K562 (cell line): ENCODE measurements at regions not wholly inside any gene's neighbourhood (a gene's known extent, or its start where the extent isn't known, plus 50 kb on each side); places are given as distances from the start of the nearest gene placed in this dataset.

Source experiments
- ATAC-seq: fragments of 200-7000 bp; cut with Tn5 transposase; 3 replicates; pipeline ENCODE4 v1.9.1; 2020; ENCODE audit warnings: moderate library complexity
- BruUV-seq: library from RNA; stranded (reverse); fragments of 400-500 nt; replicated peaks from 2 replicates; lab custom pipeline; 2021; lab: Mats Ljungman, UMichigan
- CTCF ChIA-PET: fragments of 300-600 bp; formaldehyde crosslinking; extraction: SDS; loops from one replicate; lab custom pipeline; 2021; ENCODE audit warnings: low intra/inter-chr PET ratio; lab: Yijun Ruan, JAX
- POLR2A ChIA-PET: fragments of 300-600, 350-650 bp; sonication (Branson Sonifier 250); formaldehyde crosslinking; extraction: SDS; loops from one replicate; lab custom pipeline; 2021; ENCODE audit warnings: antibody characterized with exemption, inconsistent platforms; lab: Yijun Ruan, JAX
- DNase-seq, 4 experiments: peaks; one replicate each; pipeline versions ENCODE4 v3.0.0 to v3.0.0-alpha.2; 2011 to 2018; ENCODE audit warnings: low spot score in 3 of 4, mixed read lengths in 3 of 4; ENCODE audit errors: extremely low read depth in 1 of 4
- FAIRE-seq: peaks from 2 replicates; lab custom pipeline; 2011; peaks lifted over from hg19 to GRCh38; lab: Jason Lieb, UNC
- H2AFZ ChIP-seq: 2 replicates; pipeline ENCODE4 v1.6.0; 2011; ENCODE audit warnings: low read depth, low read length, control low read depth, inconsistent platforms
- H3K27ac ChIP-seq: fragments of 200-600 bp; 3 replicates; pipeline ENCODE4 v1.8.0; 2011; ENCODE audit warnings: low read depth, mild to moderate bottlenecking, control low read depth, inconsistent platforms, low read length, moderate library complexity, mixed read lengths; ENCODE audit errors: extremely low read depth
- H3K27me3 ChIP-seq, 2 experiments: fragments of 300-600 bp in 1 of 2; 2 replicates in 1 of 2; 3 replicates in 1 of 2; pipeline versions ENCODE4 v1.6.0 to v1.8.0; 2011; ENCODE audit warnings: inconsistent platforms in 2 of 2, low read length in 2 of 2, mild to moderate bottlenecking in 1 of 2, mixed read lengths in 1 of 2, moderate library complexity in 1 of 2; ENCODE audit not compliant: control insufficient read depth in 2 of 2, insufficient read depth in 2 of 2
- H3K36me3 ChIP-seq: fragments of 300-600 bp; 3 replicates; pipeline ENCODE4 v1.8.0; 2011; ENCODE audit warnings: mild to moderate bottlenecking, low read length, inconsistent platforms; ENCODE audit not compliant: control insufficient read depth, insufficient read depth
- H3K4me1 ChIP-seq, 2 experiments: fragments of 200-600 bp in 1 of 2; replicated peaks in 1 of 2; 2 replicates in 1 of 2; 3 replicates in 1 of 2; pipeline versions ENCODE4 v1.5.1 to v1.8.0; 2011; ENCODE audit warnings: inconsistent platforms in 2 of 2, low read length in 2 of 2, mild to moderate bottlenecking in 1 of 2, mixed read lengths in 1 of 2, moderate library complexity in 1 of 2; ENCODE audit not compliant: control insufficient read depth in 2 of 2, insufficient read depth in 2 of 2
- H3K4me2 ChIP-seq: 2 replicates; pipeline ENCODE4 v1.6.1; 2011; ENCODE audit warnings: low read length, control low read depth, inconsistent platforms, mixed read lengths; ENCODE audit not compliant: insufficient read depth
- H3K4me3 ChIP-seq: fragments of 200-600 bp; sonication (generic), shearing (Covaris generic); 2 replicates; pipeline ENCODE4 v1.5.1; 2016; ENCODE audit warnings: control low read depth, inconsistent platforms
- H3K79me2 ChIP-seq: fragments of 200-600 bp; 3 replicates; pipeline ENCODE4 v1.8.0; 2011; ENCODE audit warnings: low read length, inconsistent platforms; ENCODE audit not compliant: control insufficient read depth, insufficient read depth
- H3K9ac ChIP-seq, 2 experiments: 2 replicates each; pipeline versions ENCODE4 v1.6.0 to v1.6.1; 2011; ENCODE audit warnings: low read depth in 2 of 2, low read length in 2 of 2, control low read depth in 1 of 2, inconsistent platforms in 1 of 2, mild to moderate bottlenecking in 1 of 2, mixed read lengths in 1 of 2; ENCODE audit not compliant: insufficient read depth in 1 of 2
- H3K9me1 ChIP-seq: one replicate; pipeline ENCODE4 v1.6.0; 2011; ENCODE audit warnings: inconsistent platforms, mild to moderate bottlenecking, low read length, moderate library complexity; ENCODE audit not compliant: control insufficient read depth, insufficient read depth
- H3K9me3 ChIP-seq: replicated peaks from 2 replicates; pipeline ENCODE4 v1.5.1; 2011; ENCODE audit warnings: low read depth, low read length, inconsistent platforms; ENCODE audit not compliant: control insufficient read depth, insufficient read depth
- H4K20me1 ChIP-seq: replicated peaks from 2 replicates; pipeline ENCODE4 v1.6.1; 2011; ENCODE audit warnings: low read length, inconsistent platforms, mixed read lengths; ENCODE audit not compliant: control insufficient read depth, insufficient read depth
- BRF1 ChIP-seq: IDR thresholded peaks from 3 replicates; pipeline ENCODE4 v1.6.1; 2011; ENCODE audit warnings: borderline replicate concordance, mild to moderate bottlenecking; ENCODE audit not compliant: insufficient read length; ENCODE audit errors: extremely low read depth
- CBX8 ChIP-seq: fragments of 200-600 bp; sonication (generic); IDR thresholded peaks from 2 replicates; pipeline ENCODE4 v1.6.1; 2012; ENCODE audit warnings: borderline replicate concordance, mixed run types, low read depth, mild to moderate bottlenecking, moderate library complexity, mixed read lengths, low read length, control low read depth, inconsistent platforms; ENCODE audit not compliant: poor library complexity, severe bottlenecking; ENCODE audit errors: extremely low read depth
- CREB1 ChIP-seq, 2 experiments: sonication (generic) in 1 of 2; formaldehyde crosslinking in 1 of 2; IDR thresholded peaks; 2 replicates each; pipeline versions ENCODE4 v1.6.1 to v1.8.0; 2012 to 2022; ENCODE audit warnings: inconsistent platforms in 1 of 2, mild to moderate bottlenecking in 1 of 2, missing genetic modification reagents in 1 of 2, moderate library complexity in 1 of 2
- EP300 ChIP-seq: IDR thresholded peaks from 2 replicates; pipeline ENCODE4 v1.6.1; 2012; ENCODE audit warnings: low read length, improper control_type of control experiment
- FIP1L1 ChIP-seq: fragments of 200-400 bp; formaldehyde crosslinking; IDR thresholded peaks from 2 replicates; pipeline ENCODE4 v1.6.1; 2018; ENCODE audit warnings: mild to moderate bottlenecking, low read depth, low read length; ENCODE audit not compliant: poor library complexity, severe bottlenecking
- NFIC ChIP-seq: fragments of 450-650 bp; IDR thresholded peaks from 2 replicates; pipeline ENCODE4 v1.6.1; 2017; ENCODE audit warnings: mild to moderate bottlenecking, inconsistent platforms
- POU5F1 ChIP-seq: fragments of 150-350 bp; IDR thresholded peaks from 2 replicates; pipeline ENCODE4 v1.6.1; 2014; ENCODE audit warnings: borderline replicate concordance, low read length, low read depth, mild to moderate bottlenecking; ENCODE audit not compliant: partially characterized antibody
- ZBTB1 ChIP-seq: sonication (generic); formaldehyde crosslinking; IDR thresholded peaks from 2 replicates; pipeline ENCODE4 v1.8.1; 2023; ENCODE audit warnings: missing genetic modification reagents, low read depth, mild to moderate bottlenecking, borderline replicate concordance
- ZC3H11A ChIP-seq: IDR thresholded peaks from 2 replicates; pipeline ENCODE4 v1.6.1; 2012; ENCODE audit warnings: low read depth, low read length, improper control_type of control experiment
- ZNF324 ChIP-seq: fragments of 250-450 bp; sonication (Bioruptor Pico); IDR thresholded peaks from 2 replicates; pipeline ENCODE4 v1.4.0; 2020; ENCODE audit warnings: mild to moderate bottlenecking
- ZSCAN29 ChIP-seq: fragments of 450-650 bp; IDR thresholded peaks from 2 replicates; pipeline ENCODE4 v1.6.1; 2017
- WGBS: fragments of 100-300 bp; shearing (Covaris generic); methylation state at CpG from one replicate; pipeline ENCODE4 v1.1.6; 2016; ENCODE audit warnings: low coverage, mixed read lengths; ENCODE audit not compliant: insufficient coverage; ENCODE audit errors: missing lambda C conversion rate; 5-methylcytosine and 5-hydroxymethylcytosine counted together
- in situ Hi-C: fragments of 300-500 bp; cut with MboI; formaldehyde crosslinking; loops from 4 replicates; pipeline ENCODE4 v1.15.0; 2018; ENCODE audit warnings: inconsistent platforms, mixed read lengths
- intact Hi-C: fragments of 100-400 bp; cut with micrococcal nuclease; formaldehyde crosslinking; loops from 2 replicates; pipeline ENCODE4 v1.14.2; 2022
- TF ChIP-seq, protein P1 (sequence below): fragments of 250-450 bp; sonication (Bioruptor Pico); IDR thresholded peaks from 2 replicates; pipeline ENCODE4 v1.4.0; 2020; ENCODE audit warnings: borderline replicate concordance
- TF ChIP-seq, protein P2 (sequence below): IDR thresholded peaks from 2 replicates; pipeline ENCODE4 v1.6.1; 2011; ENCODE audit warnings: borderline replicate concordance, low read depth, mild to moderate bottlenecking, moderate library complexity, low read length; ENCODE audit not compliant: insufficient read depth, poor library complexity, severe bottlenecking

DNA sequence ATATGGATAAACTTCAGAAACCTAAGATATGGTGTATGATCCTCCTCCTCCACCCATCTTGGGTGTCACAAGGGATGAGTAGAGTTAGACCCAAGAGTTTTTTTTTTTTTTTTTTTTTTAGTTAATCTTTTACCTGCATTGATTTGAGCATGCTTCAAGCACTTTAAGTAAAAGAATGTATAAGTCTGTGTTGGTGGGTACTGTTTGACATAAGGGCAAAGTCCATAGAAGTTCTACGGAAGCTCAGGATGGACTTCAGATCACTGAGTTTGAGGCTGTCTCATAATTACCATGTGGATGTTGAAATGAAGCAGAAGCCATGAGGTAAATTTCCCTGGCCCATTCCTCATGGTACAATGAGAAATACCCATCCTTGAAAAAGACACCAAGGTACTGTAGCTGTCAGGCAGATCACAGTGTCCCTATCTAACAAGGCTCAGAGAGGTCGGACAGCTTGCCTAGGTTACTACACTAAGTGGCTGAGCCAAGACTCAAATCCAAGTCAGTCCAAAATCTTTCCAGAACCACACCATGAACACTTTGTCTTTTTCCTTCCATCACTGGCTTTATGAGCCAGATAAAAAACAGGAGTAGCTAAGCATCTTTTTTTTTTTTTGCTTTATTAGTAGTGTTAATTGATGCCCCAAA is 962.8 kb downstream of the CDH11 start:
- no TSS peak for BruUV-seq
- Histone ChIP-seq H3K4me1 (no peaks in the 10 kb centered on the region), H3K4me3 (no peak overlapping the region), H3K27ac (no peak overlapping the region), H3K79me2 (no peaks in the 10 kb centered on the region), H3K9ac (no peak overlapping the region), H3K4me2 (no peak overlapping the region), H3K27me3 (no peaks in the 10 kb centered on the region), H3K9me1 (no peaks in the 10 kb centered on the region), H3K36me3 (no peaks in the 10 kb centered on the region), H4K20me1 (no peaks in the 10 kb centered on the region), H3K9me3 (no peaks in the 10 kb centered on the region), H2AFZ (no peak overlapping the region)
- no peak for ATAC-seq
- in situ Hi-C loops (no loop called here), intact Hi-C loops (no loop called here)
- TF ChIP-seq POU5F1 = no peak
- no peak for TF ChIP-seq CREB1 (IDR thresholded peaks at IDR 0.05)
- no peak for TF ChIP-seq CREB1 (CRISPR knock-in tag; IDR thresholded peaks at IDR 0.05)
- no peak for TF ChIP-seq ZSCAN29
- TF ChIP-seq NFIC = no peak
- TF ChIP-seq, protein P1, sequence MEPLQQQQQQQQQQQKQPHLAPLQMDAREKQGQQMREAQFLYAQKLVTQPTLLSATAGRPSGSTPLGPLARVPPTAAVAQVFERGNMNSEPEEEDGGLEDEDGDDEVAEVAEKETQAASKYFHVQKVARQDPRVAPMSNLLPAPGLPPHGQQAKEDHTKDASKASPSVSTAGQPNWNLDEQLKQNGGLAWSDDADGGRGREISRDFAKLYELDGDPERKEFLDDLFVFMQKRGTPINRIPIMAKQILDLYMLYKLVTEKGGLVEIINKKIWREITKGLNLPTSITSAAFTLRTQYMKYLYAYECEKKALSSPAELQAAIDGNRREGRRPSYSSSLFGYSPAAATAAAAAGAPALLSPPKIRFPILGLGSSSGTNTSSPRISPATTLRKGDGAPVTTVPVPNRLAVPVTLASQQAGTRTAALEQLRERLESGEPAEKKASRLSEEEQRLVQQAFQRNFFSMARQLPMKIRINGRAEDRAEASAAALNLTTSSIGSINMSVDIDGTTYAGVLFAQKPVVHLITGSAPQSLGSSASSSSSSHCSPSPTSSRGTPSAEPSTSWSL (CRISPR knock-in tag) = no peak
- TF ChIP-seq BRF1 = no peak
- TF ChIP-seq ZNF324 = no peak
- TF ChIP-seq ZC3H11A = no peak
- TF ChIP-seq ZBTB1 (CRISPR knock-in tag) = no peak
- no peak for TF ChIP-seq FIP1L1
- TF ChIP-seq EP300 = no peak
- TF ChIP-seq, protein P2, sequence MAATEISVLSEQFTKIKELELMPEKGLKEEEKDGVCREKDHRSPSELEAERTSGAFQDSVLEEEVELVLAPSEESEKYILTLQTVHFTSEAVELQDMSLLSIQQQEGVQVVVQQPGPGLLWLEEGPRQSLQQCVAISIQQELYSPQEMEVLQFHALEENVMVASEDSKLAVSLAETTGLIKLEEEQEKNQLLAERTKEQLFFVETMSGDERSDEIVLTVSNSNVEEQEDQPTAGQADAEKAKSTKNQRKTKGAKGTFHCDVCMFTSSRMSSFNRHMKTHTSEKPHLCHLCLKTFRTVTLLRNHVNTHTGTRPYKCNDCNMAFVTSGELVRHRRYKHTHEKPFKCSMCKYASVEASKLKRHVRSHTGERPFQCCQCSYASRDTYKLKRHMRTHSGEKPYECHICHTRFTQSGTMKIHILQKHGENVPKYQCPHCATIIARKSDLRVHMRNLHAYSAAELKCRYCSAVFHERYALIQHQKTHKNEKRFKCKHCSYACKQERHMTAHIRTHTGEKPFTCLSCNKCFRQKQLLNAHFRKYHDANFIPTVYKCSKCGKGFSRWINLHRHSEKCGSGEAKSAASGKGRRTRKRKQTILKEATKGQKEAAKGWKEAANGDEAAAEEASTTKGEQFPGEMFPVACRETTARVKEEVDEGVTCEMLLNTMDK = no peak
- no peak for TF ChIP-seq CBX8
- ChIA-PET CTCF (no interaction called here), POLR2A (no interaction called here)
- FAIRE-seq = no peak
- no peak for DNase-seq
- WGBS = 0% methylated on average over 2 of the region's 2 CpGs
